BJ (cell line): ENCODE measurements at regions not wholly inside any gene's neighbourhood (a gene's known extent, or its start where the extent isn't known, plus 50 kb on each side); places are given as distances from the start of the nearest gene placed in this dataset.
"Not testable (repeated sequence)": the region's sequence is repeated elsewhere in the genome, so short reads cannot be mapped to it uniquely, and the experiment has no call there.

Experiments used
- CTCF ChIA-PET: fragments of 350-600 bp; formaldehyde crosslinking; extraction: SDS; loops from one replicate; lab custom pipeline; 2021; ENCODE audit warnings: antibody characterized with exemption, inconsistent platforms; lab: Yijun Ruan, JAX
- POLR2A ChIA-PET: fragments of 300-600 bp; sonication (Branson Sonifier 250); formaldehyde crosslinking; extraction: SDS; loops from one replicate; lab custom pipeline; 2021; ENCODE audit warnings: antibody characterized with exemption; lab: Charles Lee
- DNase-seq: peaks from one replicate; pipeline ENCODE4 v3.0.0-alpha.2; 2011; ENCODE audit warnings: low read depth
- H3K27me3 ChIP-seq: 2 replicates; pipeline ENCODE4 v1.6.0; 2011; ENCODE audit warnings: low read length; ENCODE audit not compliant: control insufficient read depth, insufficient read depth
- H3K36me3 ChIP-seq: 2 replicates; pipeline ENCODE4 v1.5.1; 2011; ENCODE audit warnings: low read length; ENCODE audit not compliant: control insufficient read depth, insufficient read depth
- H3K4me3 ChIP-seq: 2 replicates; pipeline ENCODE4 v1.5.1; 2011; ENCODE audit warnings: low read depth, mild to moderate bottlenecking, control low read depth, low read length
- TF ChIP-seq, protein P1 (sequence below): IDR thresholded peaks from 2 replicates; pipeline ENCODE4 v1.5.1; 2011; ENCODE audit warnings: low read depth, mild to moderate bottlenecking, control low read depth, inconsistent platforms, low read length, moderate library complexity; ENCODE audit not compliant: insufficient read depth

DNA sequence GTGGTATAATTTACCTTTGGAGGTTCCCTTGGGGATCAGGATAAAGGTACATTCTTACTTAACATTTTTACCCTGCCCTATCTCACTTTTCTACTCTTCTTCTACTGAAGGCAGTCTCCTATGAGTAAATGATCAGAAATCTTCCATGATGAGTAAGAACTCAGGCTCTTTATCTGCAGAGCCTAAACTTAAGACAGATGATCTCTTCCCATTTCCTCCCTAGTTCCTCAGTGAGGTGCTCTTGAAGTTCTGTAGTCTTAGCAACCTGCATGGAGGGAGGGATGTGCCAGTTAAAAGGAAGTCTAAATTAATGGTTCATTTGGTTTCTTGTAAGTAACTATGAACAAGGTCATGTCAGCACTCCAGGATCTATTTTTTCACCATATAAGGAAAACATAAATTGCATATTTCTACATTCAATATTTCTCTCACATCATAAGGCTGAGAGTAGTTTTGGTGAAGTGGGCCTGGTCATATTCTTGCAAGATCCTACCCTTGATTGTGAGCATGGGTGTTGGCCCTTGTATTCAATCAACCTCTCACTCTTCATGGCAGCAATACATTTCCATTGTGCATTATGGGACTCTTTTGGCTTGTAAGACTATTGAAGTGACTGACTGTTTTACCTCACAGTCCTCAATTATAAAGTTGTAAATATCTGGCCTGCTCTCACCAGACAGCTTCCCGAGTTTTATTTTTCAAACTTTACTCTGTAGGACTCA lies 295.5 kb downstream of the SLC7A11 start:
- Histone ChIP-seq H3K27me3 (no peaks in the 10 kb centered on the region), H3K36me3 (no peaks in the 10 kb centered on the region), H3K4me3 (no peak overlapping the region)
- ChIA-PET POLR2A (no interaction called here), CTCF (no interaction called here)
- DNase-seq = no peak
- TF ChIP-seq, protein P1, sequence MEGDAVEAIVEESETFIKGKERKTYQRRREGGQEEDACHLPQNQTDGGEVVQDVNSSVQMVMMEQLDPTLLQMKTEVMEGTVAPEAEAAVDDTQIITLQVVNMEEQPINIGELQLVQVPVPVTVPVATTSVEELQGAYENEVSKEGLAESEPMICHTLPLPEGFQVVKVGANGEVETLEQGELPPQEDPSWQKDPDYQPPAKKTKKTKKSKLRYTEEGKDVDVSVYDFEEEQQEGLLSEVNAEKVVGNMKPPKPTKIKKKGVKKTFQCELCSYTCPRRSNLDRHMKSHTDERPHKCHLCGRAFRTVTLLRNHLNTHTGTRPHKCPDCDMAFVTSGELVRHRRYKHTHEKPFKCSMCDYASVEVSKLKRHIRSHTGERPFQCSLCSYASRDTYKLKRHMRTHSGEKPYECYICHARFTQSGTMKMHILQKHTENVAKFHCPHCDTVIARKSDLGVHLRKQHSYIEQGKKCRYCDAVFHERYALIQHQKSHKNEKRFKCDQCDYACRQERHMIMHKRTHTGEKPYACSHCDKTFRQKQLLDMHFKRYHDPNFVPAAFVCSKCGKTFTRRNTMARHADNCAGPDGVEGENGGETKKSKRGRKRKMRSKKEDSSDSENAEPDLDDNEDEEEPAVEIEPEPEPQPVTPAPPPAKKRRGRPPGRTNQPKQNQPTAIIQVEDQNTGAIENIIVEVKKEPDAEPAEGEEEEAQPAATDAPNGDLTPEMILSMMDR = no peak

DNA sequence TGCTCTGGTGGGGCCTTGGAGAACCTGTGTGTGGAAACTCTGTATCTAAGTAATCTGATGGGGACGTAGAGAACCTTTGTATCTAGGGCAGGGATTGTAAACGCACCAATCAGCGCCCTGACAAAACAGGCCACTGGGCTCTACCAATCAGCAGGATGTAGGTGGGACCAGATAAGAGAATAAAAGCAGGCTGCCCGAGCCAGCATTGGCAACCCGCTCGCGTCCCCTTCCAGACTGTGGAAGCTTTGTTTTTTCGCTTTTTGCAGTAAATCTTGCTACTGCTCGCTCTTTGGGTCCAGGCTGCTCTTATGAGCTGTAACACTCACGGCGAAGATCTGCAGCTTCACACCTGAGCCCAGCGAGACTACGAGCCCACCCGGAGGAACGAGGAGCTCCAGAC lies 299.3 kb downstream of the SLC7A11 start:
- DNase-seq, H3K27me3 ChIP-seq, H3K36me3 ChIP-seq, POLR2A ChIA-PET, H3K4me3 ChIP-seq: not testable (repeated sequence)
- CTCF ChIA-PET = interaction anchor here (0.8 kb wide), 1 partner anchor 21 kb away, joined by 3 read pairs; no protein-coding TSS in a partner anchor

DNA sequence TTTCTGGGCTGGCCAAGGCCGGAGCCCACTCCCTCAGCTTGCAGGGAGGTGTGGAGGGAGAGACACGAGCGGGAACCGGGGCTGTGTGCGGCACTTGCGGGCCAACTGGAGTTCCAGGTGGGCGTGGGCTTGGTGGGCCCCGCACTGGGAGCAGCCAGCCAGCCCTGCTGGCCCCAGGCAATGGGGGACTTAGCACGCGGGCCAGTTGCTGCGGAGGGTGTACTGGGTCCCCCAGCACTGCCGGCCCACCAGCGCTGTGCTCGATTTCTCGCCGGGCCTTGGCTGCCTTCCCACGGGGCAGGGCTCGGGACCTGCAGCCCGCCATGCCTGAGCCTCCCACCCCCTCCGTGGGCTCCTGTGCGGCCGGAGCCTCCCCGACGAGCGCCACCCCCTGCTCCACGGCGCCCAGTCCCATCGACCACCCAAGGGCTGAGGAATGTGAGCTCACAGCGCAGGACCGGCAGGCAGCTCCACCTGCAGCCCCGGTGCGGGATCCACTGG lies 300.1 kb downstream of the SLC7A11 start:
- DNase-seq, H3K36me3 ChIP-seq, POLR2A ChIA-PET, H3K4me3 ChIP-seq, H3K27me3 ChIP-seq: not testable (repeated sequence)
- CTCF ChIA-PET = interaction anchor here (0.8 kb wide), 1 partner anchor 21 kb away, joined by 3 read pairs; no protein-coding TSS in a partner anchor

DNA sequence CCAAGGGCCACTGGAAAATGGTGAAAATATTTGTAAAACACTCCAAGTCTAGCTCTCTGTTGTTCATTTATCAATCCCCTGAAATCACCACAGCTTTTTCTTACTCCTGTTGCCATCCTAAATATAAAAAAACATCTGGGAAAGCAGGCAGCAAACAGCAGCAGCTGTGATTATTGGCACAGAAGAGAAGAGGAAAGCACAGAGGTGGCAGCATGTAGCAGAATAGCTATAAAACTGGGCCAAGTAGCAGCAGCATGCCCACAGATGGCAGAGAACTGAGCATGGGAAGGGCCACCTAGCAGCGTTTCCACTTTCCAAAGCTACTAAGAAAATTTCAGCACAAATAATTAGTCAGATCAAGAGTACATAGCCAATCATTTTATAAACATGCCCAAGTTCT lies 307.2 kb downstream of the SLC7A11 start:
- H3K4me3 ChIP-seq = no peak overlapping the region
- CTCF ChIA-PET = no interaction called here
- no peaks in the 10 kb centered on the region for H3K36me3 ChIP-seq
- H3K27me3 ChIP-seq = no peaks in the 10 kb centered on the region
- POLR2A ChIA-PET = no interaction called here
- TF ChIP-seq, protein P1 = no peak
- no peak for DNase-seq

DNA sequence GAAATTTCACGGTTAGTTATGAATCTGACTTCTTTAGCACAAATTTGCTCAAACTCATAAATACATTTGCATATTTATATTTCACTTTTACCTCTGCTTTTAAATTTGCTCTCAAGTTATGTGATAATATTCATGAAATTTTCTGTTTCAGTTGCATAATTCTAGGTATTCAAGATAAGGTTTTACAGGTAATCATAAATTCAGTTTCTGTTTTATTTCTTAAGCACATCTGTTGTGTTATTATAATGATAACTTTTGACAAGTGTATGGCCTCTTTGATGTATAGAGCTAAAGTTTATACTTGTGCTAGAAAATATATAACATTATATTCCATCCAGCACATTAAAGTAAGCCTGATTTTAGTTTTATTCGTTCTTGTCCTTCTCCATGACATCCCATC lies 308.1 kb downstream of the SLC7A11 start:
- TF ChIP-seq, protein P1 = no peak
- ChIA-PET POLR2A (no interaction called here), CTCF (no interaction called here)
- H3K4me3 ChIP-seq = no peak overlapping the region
- no peaks in the 10 kb centered on the region for H3K27me3 ChIP-seq
- DNase-seq = no peak
- no peaks in the 10 kb centered on the region for H3K36me3 ChIP-seq

DNA sequence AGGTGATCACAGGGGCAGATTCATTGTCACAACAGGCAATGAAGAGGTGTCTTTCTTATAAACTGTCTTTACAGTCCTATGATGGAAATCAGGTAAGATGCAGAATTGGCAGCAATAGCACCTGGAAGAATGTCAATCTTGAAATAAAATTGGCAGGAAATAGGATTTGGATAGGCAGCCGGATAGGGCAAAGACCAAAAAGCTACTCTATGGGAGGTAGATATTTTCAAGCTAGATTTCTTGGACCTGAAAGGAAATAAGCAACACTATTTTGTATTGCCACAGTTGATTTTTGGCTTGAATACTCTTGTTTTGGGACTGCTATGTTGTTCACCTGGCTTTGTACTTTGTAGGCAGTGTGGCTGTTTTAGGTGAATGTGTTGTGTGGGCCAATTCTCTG lies 314.2 kb downstream of the SLC7A11 start:
- Histone ChIP-seq H3K36me3 (no peaks in the 10 kb centered on the region), H3K27me3 (no peaks in the 10 kb centered on the region), H3K4me3 (no peak overlapping the region)
- POLR2A ChIA-PET = no interaction called here
- no peak for DNase-seq
- CTCF ChIA-PET = no interaction called here
- TF ChIP-seq, protein P1 = no peak
